ENCODE measurements at regions not wholly inside any gene's neighbourhood (a gene's known extent, or its start where the extent isn't known, plus 50 kb on each side); places are given as distances from the start of the nearest gene placed in this dataset.

DNA sequence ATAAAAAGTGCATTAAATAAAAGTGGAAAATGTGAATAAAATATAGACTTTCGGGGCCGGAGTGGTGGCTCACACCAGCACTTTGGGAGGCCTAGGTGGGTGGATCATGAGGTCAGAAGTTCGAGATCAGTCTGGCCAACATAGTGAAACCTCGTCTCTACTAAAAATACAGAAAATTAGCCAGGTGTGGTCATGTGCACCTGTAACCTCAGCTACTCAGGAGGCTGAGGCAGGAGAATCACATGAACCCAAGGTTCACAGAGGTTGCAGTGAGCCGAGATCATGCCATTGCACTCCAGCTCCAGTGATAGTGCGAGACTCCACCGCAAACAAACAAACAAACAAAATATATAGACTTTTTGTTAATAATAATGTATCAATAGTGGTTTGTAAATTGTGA is 293.6 kb upstream of the TRAM1L1 start:
- TF ChIP-seq POLR2A (IDR thresholded peaks at IDR 0.05) = no peak
- TF ChIP-seq, protein P1, sequence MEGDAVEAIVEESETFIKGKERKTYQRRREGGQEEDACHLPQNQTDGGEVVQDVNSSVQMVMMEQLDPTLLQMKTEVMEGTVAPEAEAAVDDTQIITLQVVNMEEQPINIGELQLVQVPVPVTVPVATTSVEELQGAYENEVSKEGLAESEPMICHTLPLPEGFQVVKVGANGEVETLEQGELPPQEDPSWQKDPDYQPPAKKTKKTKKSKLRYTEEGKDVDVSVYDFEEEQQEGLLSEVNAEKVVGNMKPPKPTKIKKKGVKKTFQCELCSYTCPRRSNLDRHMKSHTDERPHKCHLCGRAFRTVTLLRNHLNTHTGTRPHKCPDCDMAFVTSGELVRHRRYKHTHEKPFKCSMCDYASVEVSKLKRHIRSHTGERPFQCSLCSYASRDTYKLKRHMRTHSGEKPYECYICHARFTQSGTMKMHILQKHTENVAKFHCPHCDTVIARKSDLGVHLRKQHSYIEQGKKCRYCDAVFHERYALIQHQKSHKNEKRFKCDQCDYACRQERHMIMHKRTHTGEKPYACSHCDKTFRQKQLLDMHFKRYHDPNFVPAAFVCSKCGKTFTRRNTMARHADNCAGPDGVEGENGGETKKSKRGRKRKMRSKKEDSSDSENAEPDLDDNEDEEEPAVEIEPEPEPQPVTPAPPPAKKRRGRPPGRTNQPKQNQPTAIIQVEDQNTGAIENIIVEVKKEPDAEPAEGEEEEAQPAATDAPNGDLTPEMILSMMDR (IDR thresholded peaks at IDR 0.05) = no peak

Data from transverse colon (tissue), 3 donors.